ENCODE measurements at regions not wholly inside any gene's neighbourhood (a gene's known extent, or its start where the extent isn't known, plus 50 kb on each side); places are given as distances from the start of the nearest gene placed in this dataset.
"Not testable (repeated sequence)": the region's sequence is repeated elsewhere in the genome, so short reads cannot be mapped to it uniquely, and the experiment has no call there.

DNA sequence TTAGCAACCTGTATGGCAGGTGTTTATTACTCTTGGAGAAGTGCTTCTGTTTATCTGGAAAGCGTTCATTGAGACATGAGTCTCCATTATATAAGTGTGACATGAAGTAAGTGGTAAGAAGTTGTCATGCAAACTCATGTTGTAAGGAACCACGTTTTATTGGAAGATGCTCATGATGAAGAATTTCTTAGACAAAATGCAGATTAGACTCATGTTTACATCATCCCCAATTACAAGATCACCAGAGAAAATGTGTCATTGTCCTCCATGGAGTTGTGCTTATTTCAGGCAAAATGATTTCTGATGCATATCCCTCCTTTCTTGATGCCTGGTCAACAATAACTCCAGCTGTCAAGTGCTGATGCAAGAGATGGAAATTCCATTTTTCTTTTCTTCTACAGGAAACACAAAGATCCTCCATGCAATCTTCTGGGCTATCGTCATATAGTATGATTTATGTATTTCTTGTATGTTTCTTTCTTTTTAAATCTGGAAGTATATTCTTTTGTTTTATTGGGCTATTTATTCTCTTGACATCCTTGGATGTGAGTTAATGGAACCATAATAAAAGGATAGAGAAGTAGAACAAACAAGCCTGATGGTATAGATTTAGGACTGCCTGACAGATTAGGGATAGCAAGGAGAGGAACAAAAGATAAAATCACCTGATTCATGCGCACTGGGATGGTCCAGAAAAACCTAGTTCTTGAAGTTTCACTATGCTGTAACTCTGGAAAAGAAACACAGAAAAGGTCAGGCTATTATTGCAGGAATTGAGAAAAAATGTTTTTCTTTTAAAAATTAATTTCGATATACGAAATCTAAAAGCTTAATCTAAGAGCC is 50.7 kb upstream of the DIAPH3 start:
- H3K27ac Mint-ChIP-seq, result no peak overlapping the region
- no peaks in the 10 kb centered on the region for H3K36me3 Mint-ChIP-seq
- H3K9me3 Mint-ChIP-seq, result no peaks in the 10 kb centered on the region
- CTCF ChIA-PET, result no interaction called here
- DNase-seq, result no peak
- POLR2A ChIA-PET, result no interaction called here
- H3K27me3 Mint-ChIP-seq, result no peaks in the 10 kb centered on the region
- H3K4me1 Mint-ChIP-seq (ENCODE audit: low read depth), result no peaks in the 10 kb centered on the region
- intact Hi-C loops (cut with micrococcal nuclease), result no loop called here
- no peak overlapping the region for H3K4me3 Mint-ChIP-seq

- no peak overlapping the region for H3K4me3 Mint-ChIP-seq
- no peak for DNase-seq
- no peaks in the 10 kb centered on the region for H3K36me3 Mint-ChIP-seq
- intact Hi-C loops (cut with micrococcal nuclease), result no loop called here
- ChIA-PET POLR2A (no interaction called here), CTCF (no interaction called here)
- no peak overlapping the region for H3K27ac Mint-ChIP-seq
- H3K27me3 Mint-ChIP-seq, result peaks cover 3% of the 10 kb centered on the region
- H3K9me3 Mint-ChIP-seq, result no peaks in the 10 kb centered on the region
- no peaks in the 10 kb centered on the region for H3K4me1 Mint-ChIP-seq (ENCODE audit: low read depth)
Observed at GRCh38 chr13:60220072-60220471, 56.3 kb upstream of the DIAPH3 start.

DNA sequence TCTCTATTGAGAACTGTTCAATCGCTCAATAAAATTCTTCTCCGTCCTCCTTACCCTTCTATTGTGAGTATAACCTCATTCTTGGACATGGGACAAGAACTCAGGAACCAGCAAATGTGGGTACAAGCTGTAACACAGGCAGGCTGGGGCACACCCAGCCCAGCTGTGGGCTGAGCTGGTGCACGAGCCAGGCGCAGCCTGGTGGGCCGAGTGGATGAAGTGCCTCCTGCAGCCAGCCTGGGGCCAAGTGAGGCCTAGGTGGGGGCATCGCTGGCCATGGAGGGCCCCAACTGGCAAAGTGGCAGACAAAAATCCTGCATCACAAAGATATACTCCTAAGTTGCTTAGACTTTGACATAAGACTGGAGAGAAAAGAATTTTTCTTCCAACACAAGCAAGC is 57.9 kb upstream of the DIAPH3 start:
- Mint-ChIP-seq H3K4me1 (ENCODE audit: low read depth) (no peaks in the 10 kb centered on the region), H3K27me3 (peaks cover 3% of the 10 kb centered on the region), H3K4me3 (no peak overlapping the region), H3K9me3 (no peaks in the 10 kb centered on the region), H3K36me3 (no peaks in the 10 kb centered on the region), H3K27ac (no peak overlapping the region)
- POLR2A ChIA-PET, result no interaction called here
- no peak for DNase-seq
- CTCF ChIA-PET, result no interaction called here
- intact Hi-C loops (cut with micrococcal nuclease), result no loop called here

- H3K27ac Mint-ChIP-seq, result no peak overlapping the region
- H3K36me3 Mint-ChIP-seq, result no peaks in the 10 kb centered on the region
- H3K27me3 Mint-ChIP-seq, result peaks cover 7% of the 10 kb centered on the region
- H3K4me1 Mint-ChIP-seq (ENCODE audit: low read depth), result no peaks in the 10 kb centered on the region
- ChIA-PET POLR2A (no interaction called here), CTCF (interaction anchor here (0.6 to 1.1 kb wide), 2 partner anchors 61 to 372 kb away, joined by 3 read pairs; no protein-coding TSS in a partner anchor)
- peak; percentile 16 for DNase-seq
- no peaks in the 10 kb centered on the region for H3K9me3 Mint-ChIP-seq
- no peak overlapping the region for H3K4me3 Mint-ChIP-seq
- intact Hi-C loops (cut with micrococcal nuclease), result no loop called here
Observed at GRCh38 chr13:60226507-60226906, 62.8 kb upstream of the DIAPH3 start.

DNA sequence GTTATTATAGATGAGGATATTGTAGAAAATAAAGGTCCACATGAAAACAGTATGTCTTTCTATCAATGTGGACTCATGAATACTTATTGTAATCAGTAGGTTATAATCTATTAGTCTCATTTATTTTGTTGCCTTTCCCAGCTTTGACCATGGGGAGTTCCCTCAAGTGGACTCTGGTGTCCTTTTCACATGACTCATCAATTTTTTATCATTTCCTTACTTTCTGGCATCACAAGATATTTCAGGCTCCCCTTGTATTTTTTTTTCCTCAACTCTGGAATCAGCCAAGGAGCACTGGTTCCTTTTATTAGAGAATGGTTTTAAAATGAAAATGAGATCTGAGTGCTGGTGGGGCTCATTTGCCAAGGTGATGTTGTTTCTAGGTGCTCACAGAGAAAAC is 63.4 kb upstream of the DIAPH3 start:
- POLR2A ChIA-PET, result no interaction called here
- no peaks in the 10 kb centered on the region for H3K4me1 Mint-ChIP-seq (ENCODE audit: low read depth)
- no peak overlapping the region for H3K27ac Mint-ChIP-seq

DNA sequence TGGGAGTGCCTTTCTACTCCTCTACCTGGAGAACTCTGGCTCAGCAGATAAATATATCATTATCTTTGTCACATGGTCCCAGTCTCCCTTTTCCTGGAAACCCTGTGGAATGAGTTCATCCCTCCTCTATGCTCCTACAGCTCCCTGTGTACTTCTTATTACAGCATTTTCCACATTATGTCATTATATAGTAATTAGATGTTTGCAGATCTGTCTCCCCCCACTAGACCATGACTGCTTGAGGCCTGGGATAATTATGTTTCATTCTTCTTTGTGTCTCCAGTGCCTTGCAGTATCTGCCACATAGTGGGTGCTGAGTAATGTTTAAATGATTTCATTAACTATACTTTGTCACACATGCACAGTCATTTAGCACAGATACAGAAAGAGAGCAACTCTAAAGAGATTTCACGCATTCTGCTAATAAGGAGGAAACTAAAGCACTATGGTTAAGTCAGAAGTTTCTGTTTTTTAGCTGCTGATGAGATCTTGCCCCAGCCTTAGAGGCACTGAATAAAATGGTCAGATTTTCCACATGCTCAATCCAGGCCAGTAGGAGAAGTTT is 66.1 kb upstream of the DIAPH3 start:
- CTCF ChIA-PET, result interaction anchor here (1.1 kb wide), 1 partner anchor 201 kb away, joined by 3 read pairs; no protein-coding TSS in a partner anchor
- intact Hi-C loops (cut with micrococcal nuclease), result no loop called here
- Mint-ChIP-seq H3K9me3 (no peaks in the 10 kb centered on the region), H3K36me3 (no peaks in the 10 kb centered on the region), H3K4me3 (no peak overlapping the region), H3K4me1 (ENCODE audit: low read depth) (no peaks in the 10 kb centered on the region), H3K27ac (no peak overlapping the region), H3K27me3 (peaks cover 21% of the 10 kb centered on the region)
- DNase-seq, result no peak
- POLR2A ChIA-PET, result no interaction called here

More for the DNA sequence above, 63.4 kb upstream of the DIAPH3 start:
- Mint-ChIP-seq H3K36me3 (no peaks in the 10 kb centered on the region), H3K27me3 (peaks cover 7% of the 10 kb centered on the region), H3K9me3 (no peaks in the 10 kb centered on the region), H3K4me3 (no peak overlapping the region)
- intact Hi-C loops (cut with micrococcal nuclease), result no loop called here
- CTCF ChIA-PET, result interaction anchor here (1.1 kb wide), 1 partner anchor 61 kb away, joined by 3 read pairs; no protein-coding TSS in a partner anchor
- DNase-seq, result no peak

DNA sequence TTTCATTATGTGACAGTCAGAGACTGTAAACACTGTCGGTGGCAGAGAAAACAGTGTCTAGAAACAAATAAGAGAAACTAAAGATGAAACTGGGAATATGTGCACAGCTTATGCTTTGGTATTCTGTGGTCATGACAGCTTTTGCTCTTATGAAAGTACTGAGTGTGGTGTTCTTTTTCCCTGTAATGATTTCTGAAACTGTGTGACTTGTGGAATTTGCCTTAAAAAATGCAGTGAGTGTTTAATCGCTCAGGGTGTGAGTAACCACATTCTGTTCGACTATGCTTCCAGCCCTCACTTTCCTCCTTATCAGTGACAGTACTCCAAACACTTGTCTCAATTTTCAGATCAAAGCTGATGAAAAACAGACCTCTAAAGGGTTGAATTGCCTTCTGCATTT is 66.9 kb upstream of the DIAPH3 start:
- intact Hi-C loops (cut with micrococcal nuclease), result no loop called here

DNA sequence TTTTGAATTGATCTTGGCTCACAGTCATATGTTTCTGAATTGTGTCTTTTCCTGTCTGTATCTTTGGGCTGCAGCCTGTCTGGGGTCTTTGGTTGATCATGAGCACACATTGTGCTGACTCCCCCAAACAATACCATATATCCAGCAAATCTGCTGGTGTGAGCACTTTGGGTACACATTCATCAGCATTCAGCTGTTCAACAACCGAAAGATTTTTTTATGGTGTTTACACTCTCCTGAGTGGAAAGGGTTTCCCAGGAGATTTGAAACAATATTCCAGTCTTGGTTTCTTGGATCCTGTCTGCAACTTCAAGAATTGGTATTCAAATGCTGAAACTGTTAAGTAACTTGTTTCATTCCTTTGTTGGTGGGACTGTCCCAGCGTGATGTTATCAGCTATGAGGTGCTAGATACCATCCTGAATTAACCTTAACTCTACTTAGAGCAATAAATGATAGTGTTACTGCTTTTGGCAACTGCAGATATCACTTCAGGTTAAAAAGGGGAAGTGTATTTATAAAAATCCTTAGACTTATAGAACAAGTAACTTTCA is 78.4 kb upstream of the DIAPH3 start:
- Mint-ChIP-seq H3K4me1 (ENCODE audit: low read depth) (no peaks in the 10 kb centered on the region), H3K27me3 (no peaks in the 10 kb centered on the region), H3K36me3 (no peaks in the 10 kb centered on the region), H3K9me3 (no peaks in the 10 kb centered on the region), H3K27ac (no peak overlapping the region), H3K4me3 (no peak overlapping the region)
- intact Hi-C loops (cut with micrococcal nuclease), result no loop called here
- no peak for DNase-seq
- CTCF ChIA-PET, result no interaction called here
- POLR2A ChIA-PET, result no interaction called here

More for the DNA sequence above, 66.9 kb upstream of the DIAPH3 start:
- ChIA-PET POLR2A (no interaction called here), CTCF (interaction anchor here (1.1 kb wide), 1 partner anchor 201 kb away, joined by 3 read pairs; no protein-coding TSS in a partner anchor)
- Mint-ChIP-seq H3K36me3 (no peaks in the 10 kb centered on the region), H3K9me3 (no peaks in the 10 kb centered on the region), H3K4me1 (ENCODE audit: low read depth) (no peaks in the 10 kb centered on the region), H3K27ac (no peak overlapping the region), H3K27me3 (peaks cover 25% of the 10 kb centered on the region), H3K4me3 (no peak overlapping the region)
- no peak for DNase-seq

DNA sequence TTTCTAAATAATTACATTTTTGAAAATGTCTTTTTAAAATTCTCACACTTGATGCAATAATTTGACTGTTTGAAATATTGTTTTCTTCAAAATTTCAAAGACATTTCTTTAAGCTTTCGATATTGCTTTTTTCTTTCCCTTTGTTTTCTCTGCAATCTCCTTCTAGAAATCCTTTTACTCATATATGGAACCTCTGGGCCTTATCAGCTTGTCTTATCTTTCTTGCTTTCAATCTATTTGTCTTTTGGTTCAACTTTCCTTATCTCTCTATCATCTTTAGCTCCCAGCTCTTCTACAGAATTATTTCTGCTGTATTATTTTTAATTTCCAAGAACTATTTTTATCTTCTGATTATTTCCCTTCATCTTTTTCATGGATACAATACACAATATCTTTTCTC is 80.7 kb upstream of the DIAPH3 start:
- Mint-ChIP-seq H3K27ac (no peak overlapping the region), H3K4me3 (no peak overlapping the region)
- POLR2A ChIA-PET, result no interaction called here

GRCh38 chr13:60251419-60251818 is 87.7 kb upstream of the DIAPH3 start:
- H3K4me3 Mint-ChIP-seq; H3K9me3 Mint-ChIP-seq; H3K27ac Mint-ChIP-seq; H3K27me3 Mint-ChIP-seq; H3K36me3 Mint-ChIP-seq; intact Hi-C loops (cut with micrococcal nuclease); CTCF ChIA-PET; H3K4me1 Mint-ChIP-seq (ENCODE audit: low read depth); POLR2A ChIA-PET; DNase-seq: not testable (repeated sequence)

More for the DNA sequence above, 80.7 kb upstream of the DIAPH3 start:
- DNase-seq, result no peak
- Mint-ChIP-seq H3K4me1 (ENCODE audit: low read depth) (no peaks in the 10 kb centered on the region), H3K36me3 (no peaks in the 10 kb centered on the region), H3K27me3 (no peaks in the 10 kb centered on the region), H3K9me3 (no peaks in the 10 kb centered on the region)
- intact Hi-C loops (cut with micrococcal nuclease), result no loop called here
- CTCF ChIA-PET, result no interaction called here

- H3K9me3 Mint-ChIP-seq, result no peaks in the 10 kb centered on the region
- H3K27ac Mint-ChIP-seq, result no peak overlapping the region
- POLR2A ChIA-PET, result no interaction called here
- no peaks in the 10 kb centered on the region for H3K4me1 Mint-ChIP-seq (ENCODE audit: low read depth)
- CTCF ChIA-PET, result no interaction called here
- no peak overlapping the region for H3K4me3 Mint-ChIP-seq
- intact Hi-C loops (cut with micrococcal nuclease), result no loop called here
- no peaks in the 10 kb centered on the region for H3K36me3 Mint-ChIP-seq
- no peak for DNase-seq
- peaks cover 4% of the 10 kb centered on the region for H3K27me3 Mint-ChIP-seq
Observed at GRCh38 chr13:60258349-60258748, 94.6 kb upstream of the DIAPH3 start.

- no peaks in the 10 kb centered on the region for H3K4me1 Mint-ChIP-seq (ENCODE audit: low read depth)
- H3K27me3 Mint-ChIP-seq, result peaks cover 4% of the 10 kb centered on the region
- no peaks in the 10 kb centered on the region for H3K9me3 Mint-ChIP-seq
- no peaks in the 10 kb centered on the region for H3K36me3 Mint-ChIP-seq
- CTCF ChIA-PET, result no interaction called here
- H3K27ac Mint-ChIP-seq, result no peak overlapping the region
- H3K4me3 Mint-ChIP-seq, result no peak overlapping the region
- POLR2A ChIA-PET, result no interaction called here
- intact Hi-C loops (cut with micrococcal nuclease), result no loop called here
- DNase-seq, result no peak
Observed at GRCh38 chr13:60260440-60260839, 96.7 kb upstream of the DIAPH3 start.

Data from activated CD4-positive, alpha-beta memory T cell treated with anti-CD3 and anti-CD28 coated beads for 36 hours (primary cell).